IMR-90 (cell line): ENCODE measurements at regions not wholly inside any gene's neighbourhood (a gene's known extent, or its start where the extent isn't known, plus 50 kb on each side); places are given as distances from the start of the nearest gene placed in this dataset.

ENCODE experiments used
- ATAC-seq: fragments of 200-7000 bp; cut with Tn5 transposase; 2 replicates; pipeline ENCODE4 v1.9.1; 2020; ENCODE audit warnings: low read depth, mild to moderate bottlenecking, moderate library complexity
- BruUV-seq: library from RNA; stranded (reverse); fragments of 400-500 nt; replicated peaks from 2 replicates; lab custom pipeline; 2021; lab: Mats Ljungman, UMichigan
- CTCF ChIA-PET: fragments of 300-600 bp; formaldehyde crosslinking; extraction: SDS; loops from one replicate; lab custom pipeline; 2021; ENCODE audit warnings: antibody characterized with exemption; lab: Yijun Ruan, JAX
- POLR2A ChIA-PET: fragments of 300-600 bp; sonication (Branson Sonifier 250); formaldehyde crosslinking; loops from one replicate; lab custom pipeline; 2022; ENCODE audit warnings: antibody characterized with exemption; ENCODE audit not compliant: unreplicated experiment; lab: Charles Lee
- DNase-seq: peaks from one replicate; pipeline ENCODE4 v3.0.0; 2013
- H2AFZ ChIP-seq: replicated peaks from 2 replicates; pipeline ENCODE3; 2013; ENCODE audit warnings: low read length, mild to moderate bottlenecking; ENCODE audit not compliant: poor library complexity
- H2AK5ac ChIP-seq: 2 replicates; pipeline ENCODE4 v1.6.1; 2013; ENCODE audit warnings: low read depth, low read length, inconsistent platforms
- H2AK9ac ChIP-seq: replicated peaks from 2 replicates; pipeline ENCODE3; 2013; ENCODE audit warnings: mild to moderate bottlenecking, low read depth, low read length, moderate library complexity; ENCODE audit not compliant: poor library complexity
- H2BK120ac ChIP-seq: 2 replicates; pipeline ENCODE4 v1.6.1; 2013; ENCODE audit warnings: low read depth, low read length, inconsistent platforms
- H2BK15ac ChIP-seq: 3 replicates; pipeline ENCODE4 v1.6.1; 2013; ENCODE audit warnings: low read depth, low read length, inconsistent platforms
- H2BK20ac ChIP-seq: 2 replicates; pipeline ENCODE4 v1.6.1; 2013; ENCODE audit warnings: low read depth, mild to moderate bottlenecking, inconsistent platforms, low read length, moderate library complexity
- H2BK5ac ChIP-seq: 2 replicates; pipeline ENCODE4 v1.6.1; 2013; ENCODE audit warnings: mild to moderate bottlenecking, low read depth, low read length, inconsistent platforms; ENCODE audit not compliant: poor library complexity, severe bottlenecking
- H3K14ac ChIP-seq: replicated peaks from 2 replicates; pipeline ENCODE4 v1.6.1; 2013; ENCODE audit warnings: low read depth, low read length, inconsistent platforms
- H3K18ac ChIP-seq: 2 replicates; pipeline ENCODE4 v1.6.1; 2013; ENCODE audit warnings: low read depth, low read length, control low read depth
- H3K23ac ChIP-seq: 2 replicates; pipeline ENCODE4 v1.6.1; 2013; ENCODE audit warnings: low read depth, low read length, inconsistent platforms
- H3K27ac ChIP-seq: 2 replicates; pipeline ENCODE4 v1.5.1; 2013; ENCODE audit warnings: mild to moderate bottlenecking, control low read depth, low read length; ENCODE audit not compliant: insufficient read depth
- H3K27me3 ChIP-seq: 2 replicates; pipeline ENCODE4 v1.6.1; 2013; ENCODE audit warnings: low read length; ENCODE audit not compliant: control insufficient read depth, insufficient read depth
- H3K36me3 ChIP-seq: 2 replicates; pipeline ENCODE4 v1.6.1; 2013; ENCODE audit warnings: low read length, mixed read lengths; ENCODE audit not compliant: control insufficient read depth, insufficient read depth
- H3K4ac ChIP-seq: 2 replicates; pipeline ENCODE4 v1.6.1; 2013; ENCODE audit warnings: low read depth, low read length, inconsistent platforms
- H3K4me1 ChIP-seq: 2 replicates; pipeline ENCODE4 v1.6.1; 2013; ENCODE audit warnings: low read length, mixed read lengths; ENCODE audit not compliant: control insufficient read depth, insufficient read depth
- H3K4me2 ChIP-seq: 2 replicates; pipeline ENCODE4 v1.6.1; 2013; ENCODE audit warnings: low read depth, mild to moderate bottlenecking, control low read depth, low read length, moderate library complexity
- H3K4me3 ChIP-seq: 2 replicates; pipeline ENCODE4 v1.5.1; 2013; ENCODE audit warnings: low read depth, mild to moderate bottlenecking, control low read depth, low read length, moderate library complexity; ENCODE audit not compliant: insufficient read depth
- H3K56ac ChIP-seq: 2 replicates; pipeline ENCODE4 v1.6.1; 2013; ENCODE audit warnings: low read length, inconsistent platforms; ENCODE audit not compliant: insufficient read depth; ENCODE audit errors: extremely low read depth
- H3K79me1 ChIP-seq, 2 experiments: 2 replicates each; pipeline ENCODE4 v1.6.1; 2013; ENCODE audit warnings: low read length in 2 of 2, inconsistent platforms in 1 of 2, low read depth in 1 of 2
- H3K9ac ChIP-seq: 2 replicates; pipeline ENCODE4 v1.6.1; 2013; ENCODE audit warnings: low read depth, low read length, control low read depth
- H3K9me1 ChIP-seq: 2 replicates; pipeline ENCODE4 v1.6.1; 2013; ENCODE audit warnings: low read length, inconsistent platforms; ENCODE audit not compliant: insufficient read depth
- H3K9me3 ChIP-seq: 2 replicates; pipeline ENCODE4 v1.6.1; 2013; ENCODE audit warnings: low read length; ENCODE audit not compliant: control insufficient read depth, insufficient read depth
- H4K20me1 ChIP-seq: 2 replicates; pipeline ENCODE4 v1.6.1; 2013; ENCODE audit warnings: low read length, inconsistent platforms; ENCODE audit not compliant: insufficient read depth
- H4K5ac ChIP-seq: 2 replicates; pipeline ENCODE4 v1.6.1; 2013; ENCODE audit warnings: mild to moderate bottlenecking, low read depth, low read length, control low read depth
- H4K8ac ChIP-seq, 2 experiments: 2 replicates each; pipeline ENCODE4 v1.6.1; 2013; ENCODE audit warnings: low read depth in 2 of 2, low read length in 2 of 2, control low read depth in 1 of 2, inconsistent platforms in 1 of 2
- H4K91ac ChIP-seq: 2 replicates; pipeline ENCODE4 v1.6.1; 2013; ENCODE audit warnings: low read depth, low read length, inconsistent platforms; ENCODE audit not compliant: insufficient read depth
- BHLHE40 ChIP-seq: fragments of 150-350 bp; IDR thresholded peaks from 2 replicates; pipeline ENCODE4 v1.6.1; 2016; ENCODE audit warnings: mild to moderate bottlenecking, low read depth, low read length
- CEBPB ChIP-seq: IDR thresholded peaks from 2 replicates; pipeline ENCODE4 v1.6.1; 2012; ENCODE audit warnings: low read depth, low read length, improper control_type of control experiment
- CHD1 ChIP-seq: IDR thresholded peaks from 2 replicates; pipeline ENCODE4 v1.6.1; 2012; ENCODE audit warnings: low read depth, low read length, improper control_type of control experiment
- CTCF ChIP-seq: conservative IDR thresholded peaks from 2 replicates; pipeline ENCODE4 v1.5.1; 2012; ENCODE audit warnings: mild to moderate bottlenecking, low read depth, low read length, improper control_type of control experiment
- ELK1 ChIP-seq: fragments of 150-350 bp; IDR thresholded peaks from 2 replicates; pipeline ENCODE4 v1.6.1; 2016; ENCODE audit warnings: low read depth, mild to moderate bottlenecking, low read length, moderate library complexity, borderline replicate concordance
- FOS ChIP-seq: fragments of 150-350 bp; IDR thresholded peaks from 2 replicates; pipeline ENCODE4 v1.6.1; 2016; ENCODE audit warnings: low read depth, low read length
- MAFK ChIP-seq: IDR thresholded peaks from 2 replicates; pipeline ENCODE4 v1.6.1; 2012; ENCODE audit warnings: low read depth, low read length, improper control_type of control experiment
- MAZ ChIP-seq: IDR thresholded peaks from 2 replicates; pipeline ENCODE4 v1.6.1; 2012; ENCODE audit warnings: low read depth, mild to moderate bottlenecking, low read length, improper control_type of control experiment, moderate library complexity, borderline replicate concordance
- MXI1 ChIP-seq: IDR thresholded peaks from 2 replicates; pipeline ENCODE4 v1.6.1; 2012; ENCODE audit warnings: low read depth, mild to moderate bottlenecking, low read length, moderate library complexity, borderline replicate concordance
- NFE2L2 ChIP-seq: fragments of 150-350 bp; IDR thresholded peaks from 2 replicates; pipeline ENCODE4 v1.6.1; 2016; ENCODE audit warnings: low read depth, mild to moderate bottlenecking, low read length
- POLR2A ChIP-seq: IDR thresholded peaks from 2 replicates; pipeline ENCODE4 v1.6.1; 2012; ENCODE audit warnings: mild to moderate bottlenecking, low read depth, low read length
- RAD21 ChIP-seq: IDR thresholded peaks from 2 replicates; pipeline ENCODE4 v1.6.1; 2012; ENCODE audit warnings: low read length, improper control_type of control experiment
- RCOR1 ChIP-seq: IDR thresholded peaks from 2 replicates; pipeline ENCODE4 v1.6.1; 2012; ENCODE audit warnings: mild to moderate bottlenecking, low read length, improper control_type of control experiment; ENCODE audit not compliant: insufficient replicate concordance
- RFX5 ChIP-seq: IDR thresholded peaks from 2 replicates; pipeline ENCODE4 v1.8.0; 2012; ENCODE audit warnings: low read depth, mild to moderate bottlenecking, low read length, moderate library complexity
- SMC3 ChIP-seq: fragments of 150-350 bp; IDR thresholded peaks from 2 replicates; pipeline ENCODE4 v1.6.1; 2016; ENCODE audit warnings: low read depth, mild to moderate bottlenecking, antibody characterized with exemption, low read length, moderate library complexity
- USF2 ChIP-seq: fragments of 150-350 bp; IDR thresholded peaks from 2 replicates; pipeline ENCODE4 v1.6.1; 2017; ENCODE audit warnings: mild to moderate bottlenecking, antibody characterized with exemption, low read length, low read depth
- WGBS, 2 experiments: methylation state at CpG; one replicate each; pipeline versions ENCODE4 v1.1.5 to v1.1.7; 2013; ENCODE audit warnings: missing lambda C conversion rate in 2 of 2; ENCODE audit not compliant: insufficient read length in 1 of 2; ENCODE audit errors: extremely low coverage in 2 of 2; 5-methylcytosine and 5-hydroxymethylcytosine counted together
- dilution Hi-C: fragments of 300-500 bp; cut with HindIII; formaldehyde crosslinking; loops from one replicate; pipeline ENCODE4 v1.14.3; 2018; ENCODE audit warnings: low sequenced_read_pairs; ENCODE audit not compliant: unreplicated experiment
- in situ Hi-C: fragments of 300-500 bp; cut with MboI; formaldehyde crosslinking; loops from 3 replicates; pipeline ENCODE4 v1.14.3; 2019; ENCODE audit warnings: low sequenced_read_pairs, inconsistent platforms, mixed read lengths
- intact Hi-C: fragments of 100-400 bp; cut with micrococcal nuclease; formaldehyde crosslinking; loops from 2 replicates; pipeline ENCODE4 v1.10.0; 2022

GRCh38 chr10:120783867-120784266 lies 67.3 kb upstream of the WDR11 start:
- no peak overlapping the region for H2BK5ac ChIP-seq
- H4K5ac ChIP-seq = no peak overlapping the region
- BruUV-seq = no TSS peak
- no peak overlapping the region for H4K91ac ChIP-seq
- no peaks in the 10 kb centered on the region for H3K27me3 ChIP-seq
- H4K20me1 ChIP-seq = no peaks in the 10 kb centered on the region
- H3K4ac ChIP-seq = no peak overlapping the region
- H3K56ac ChIP-seq = no peak overlapping the region
- H3K9ac ChIP-seq = no peak overlapping the region
- TF ChIP-seq CEBPB (no peak), CTCF (no peak), POLR2A (no peak), RAD21 (no peak), BHLHE40 (no peak), RFX5 (no peak), NFE2L2 (no peak), USF2 (no peak), RCOR1 (no peak), SMC3 (no peak), ELK1 (no peak), MAZ (no peak), CHD1 (no peak), FOS (no peak), MXI1 (no peak), MAFK (no peak)
- no peak overlapping the region for H3K27ac ChIP-seq
- no peak for ATAC-seq
- H3K18ac ChIP-seq = no peak overlapping the region
- in situ Hi-C loops = no loop called here
- intact Hi-C loops = no loop called here
- H3K14ac ChIP-seq = no peak overlapping the region
- no peak overlapping the region for H2AK9ac ChIP-seq
- WGBS, 2 experiments = 20% methylated on average over 1 of the region's 6 CpGs; no CpG with 5 or more reads in 1 of the 2 experiments
- no peaks in the 10 kb centered on the region for H3K79me1 ChIP-seq
- H3K23ac ChIP-seq = no peak overlapping the region
- DNase-seq = no peak
- no peak overlapping the region for H2BK15ac ChIP-seq
- H3K36me3 ChIP-seq = no peaks in the 10 kb centered on the region
- ChIA-PET CTCF (no interaction called here), POLR2A (no interaction called here)
- H2BK120ac ChIP-seq = no peak overlapping the region
- dilution Hi-C loops = no loop called here
- H2BK20ac ChIP-seq = no peak overlapping the region
- no peak overlapping the region for H3K4me3 ChIP-seq
- no peaks in the 10 kb centered on the region for H3K4me1 ChIP-seq
- H2AK5ac ChIP-seq = no peak overlapping the region
- H3K4me2 ChIP-seq = no peak overlapping the region
- no peak overlapping the region for H2AFZ ChIP-seq
- H4K8ac ChIP-seq = no peak overlapping the region
- peaks cover 10% of the 10 kb centered on the region for H3K9me3 ChIP-seq
- no peaks in the 10 kb centered on the region for H3K9me1 ChIP-seq
